A673 (cell line): ENCODE measurements at regions not wholly inside any gene's neighbourhood (a gene's known extent, or its start where the extent isn't known, plus 50 kb on each side); places are given as distances from the start of the nearest gene placed in this dataset.

ENCODE experiments used
- BruUV-seq: library from RNA; stranded (reverse); fragments of 400-500 nt; replicated peaks from 2 replicates; lab custom pipeline; 2021; lab: Mats Ljungman, UMichigan
- CTCF ChIA-PET: fragments of 300-600 bp; sonication (Branson Sonifier 250); formaldehyde crosslinking; loops from one replicate; lab custom pipeline; 2022; ENCODE audit warnings: antibody characterized with exemption; lab: Charles Lee
- POLR2A ChIA-PET: fragments of 300-600 bp; sonication (Branson Sonifier 250); formaldehyde crosslinking; loops from one replicate; lab custom pipeline; 2022; ENCODE audit warnings: antibody characterized with exemption; ENCODE audit not compliant: low non-redundant PET; lab: Charles Lee
- DNase-seq: peaks from one replicate; pipeline ENCODE4 v3.0.0-alpha.2; 2015; ENCODE audit warnings: low spot score
- H3K27ac ChIP-seq: fragments of 200-600 bp; sonication (generic); 2 replicates; pipeline ENCODE4 v1.5.1; 2016; ENCODE audit warnings: mixed run types, low read depth, mild to moderate bottlenecking, mixed read lengths, antibody characterized with exemption, low read length; ENCODE audit not compliant: poor library complexity, severe bottlenecking
- H3K27me3 ChIP-seq: fragments of 200-600 bp; sonication (generic); replicated peaks from 2 replicates; pipeline ENCODE4 v1.6.1; 2017; ENCODE audit warnings: mixed run types, low read depth, mild to moderate bottlenecking, mixed read lengths, antibody characterized with exemption, low read length; ENCODE audit not compliant: insufficient read depth, poor library complexity
- H3K36me3 ChIP-seq: fragments of 200-600 bp; sonication (generic); 2 replicates; pipeline ENCODE4 v1.6.1; 2016; ENCODE audit warnings: mixed run types, mild to moderate bottlenecking, mixed read lengths, antibody characterized with exemption, low read length; ENCODE audit not compliant: insufficient read depth, poor library complexity, severe bottlenecking
- H3K4me1 ChIP-seq: fragments of 200-600 bp; sonication (generic); 2 replicates; pipeline ENCODE4 v1.6.1; 2017; ENCODE audit warnings: mixed run types, mild to moderate bottlenecking, mixed read lengths, antibody characterized with exemption, low read length; ENCODE audit not compliant: insufficient read depth, poor library complexity, severe bottlenecking
- H3K4me3 ChIP-seq: fragments of 200-600 bp; sonication (generic); 2 replicates; pipeline ENCODE4 v1.5.1; 2016; ENCODE audit warnings: low read depth, mixed run types, mild to moderate bottlenecking, mixed read lengths, low read length; ENCODE audit not compliant: poor library complexity, severe bottlenecking
- H3K9me3 ChIP-seq: fragments of 200-600 bp; sonication (generic); 2 replicates; pipeline ENCODE4 v1.6.1; 2016; ENCODE audit warnings: mixed run types, low read depth, mild to moderate bottlenecking, mixed read lengths, antibody characterized with exemption, low read length; ENCODE audit not compliant: poor library complexity, severe bottlenecking
- EZH2 ChIP-seq: fragments of 200-600 bp; sonication (generic); IDR thresholded peaks from 2 replicates; pipeline ENCODE4 v1.6.1; 2017; ENCODE audit warnings: borderline replicate concordance, low read depth, mild to moderate bottlenecking, mixed read lengths, antibody characterized with exemption, low read length; ENCODE audit not compliant: poor library complexity, severe bottlenecking
- intact Hi-C: fragments of 100-400 bp; cut with micrococcal nuclease; formaldehyde crosslinking; loops from one replicate; pipeline ENCODE4 v1.10.0; 2022; ENCODE audit not compliant: unreplicated experiment
- TF ChIP-seq, protein P1 (sequence below): fragments of 300-800, 200-600 bp; sonication (generic); conservative IDR thresholded peaks from 2 replicates; pipeline ENCODE4 v1.5.1; 2017; ENCODE audit warnings: low read depth, mild to moderate bottlenecking, antibody characterized with exemption, low read length, moderate library complexity, mixed read lengths

DNA sequence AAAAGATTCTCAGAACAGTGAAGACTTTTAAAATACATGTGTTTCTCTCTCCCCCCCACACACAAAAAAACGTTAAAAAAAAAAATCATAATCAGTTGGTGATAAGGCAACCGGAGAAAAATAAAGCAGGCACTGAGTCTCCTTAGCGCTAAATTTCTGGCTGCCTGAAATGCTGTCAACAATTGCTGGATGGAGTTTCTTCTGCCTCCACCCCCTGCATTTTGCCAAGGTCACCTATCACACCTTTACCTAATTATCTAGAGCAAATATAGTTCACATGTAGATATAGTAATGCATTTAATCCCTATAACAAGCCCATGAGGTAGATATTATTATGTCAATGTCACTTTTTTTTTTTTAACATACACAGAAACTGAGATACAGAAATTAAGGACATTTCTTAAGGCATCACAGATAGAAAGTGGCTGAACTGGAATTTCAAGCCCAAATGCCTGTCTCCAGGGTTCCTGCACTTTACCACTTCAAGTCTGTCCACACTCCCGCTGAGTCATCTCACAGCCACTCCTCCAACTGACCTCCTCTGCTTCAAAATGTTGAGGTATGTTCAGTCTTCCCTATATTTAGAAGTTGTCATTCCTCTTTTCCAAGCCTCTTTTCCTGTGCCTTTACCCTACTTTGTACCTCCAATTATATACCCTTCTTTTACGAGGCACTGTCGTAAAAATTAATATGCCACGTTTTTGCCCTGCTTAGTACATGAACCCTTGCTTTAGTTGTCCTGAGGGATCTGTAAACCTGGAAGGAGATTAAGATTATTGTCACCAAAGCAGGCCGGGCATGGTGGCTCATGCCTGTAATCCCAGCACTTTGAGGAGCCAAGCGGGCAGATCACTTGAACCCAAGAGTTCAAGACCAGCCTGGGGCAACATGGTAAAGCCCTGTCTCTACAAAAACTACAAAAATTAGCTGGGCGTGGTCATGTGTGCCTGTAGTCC lies 72.8 kb upstream of the MPP7 start:
- no peak overlapping the region for H3K4me3 ChIP-seq
- no peak for TF ChIP-seq EZH2
- TF ChIP-seq, protein P1, sequence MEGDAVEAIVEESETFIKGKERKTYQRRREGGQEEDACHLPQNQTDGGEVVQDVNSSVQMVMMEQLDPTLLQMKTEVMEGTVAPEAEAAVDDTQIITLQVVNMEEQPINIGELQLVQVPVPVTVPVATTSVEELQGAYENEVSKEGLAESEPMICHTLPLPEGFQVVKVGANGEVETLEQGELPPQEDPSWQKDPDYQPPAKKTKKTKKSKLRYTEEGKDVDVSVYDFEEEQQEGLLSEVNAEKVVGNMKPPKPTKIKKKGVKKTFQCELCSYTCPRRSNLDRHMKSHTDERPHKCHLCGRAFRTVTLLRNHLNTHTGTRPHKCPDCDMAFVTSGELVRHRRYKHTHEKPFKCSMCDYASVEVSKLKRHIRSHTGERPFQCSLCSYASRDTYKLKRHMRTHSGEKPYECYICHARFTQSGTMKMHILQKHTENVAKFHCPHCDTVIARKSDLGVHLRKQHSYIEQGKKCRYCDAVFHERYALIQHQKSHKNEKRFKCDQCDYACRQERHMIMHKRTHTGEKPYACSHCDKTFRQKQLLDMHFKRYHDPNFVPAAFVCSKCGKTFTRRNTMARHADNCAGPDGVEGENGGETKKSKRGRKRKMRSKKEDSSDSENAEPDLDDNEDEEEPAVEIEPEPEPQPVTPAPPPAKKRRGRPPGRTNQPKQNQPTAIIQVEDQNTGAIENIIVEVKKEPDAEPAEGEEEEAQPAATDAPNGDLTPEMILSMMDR = no peak
- no peaks in the 10 kb centered on the region for H3K9me3 ChIP-seq
- H3K4me1 ChIP-seq = no peaks in the 10 kb centered on the region
- ChIA-PET CTCF (interaction anchor here (0.6 kb wide), 1 partner anchor 126 kb away, joined by 3 read pairs; no protein-coding TSS in a partner anchor), POLR2A (no interaction called here)
- intact Hi-C loops = no loop called here
- H3K36me3 ChIP-seq = no peaks in the 10 kb centered on the region
- no peaks in the 10 kb centered on the region for H3K27me3 ChIP-seq
- DNase-seq = no peak
- no TSS peak for BruUV-seq
- no peak overlapping the region for H3K27ac ChIP-seq

DNA sequence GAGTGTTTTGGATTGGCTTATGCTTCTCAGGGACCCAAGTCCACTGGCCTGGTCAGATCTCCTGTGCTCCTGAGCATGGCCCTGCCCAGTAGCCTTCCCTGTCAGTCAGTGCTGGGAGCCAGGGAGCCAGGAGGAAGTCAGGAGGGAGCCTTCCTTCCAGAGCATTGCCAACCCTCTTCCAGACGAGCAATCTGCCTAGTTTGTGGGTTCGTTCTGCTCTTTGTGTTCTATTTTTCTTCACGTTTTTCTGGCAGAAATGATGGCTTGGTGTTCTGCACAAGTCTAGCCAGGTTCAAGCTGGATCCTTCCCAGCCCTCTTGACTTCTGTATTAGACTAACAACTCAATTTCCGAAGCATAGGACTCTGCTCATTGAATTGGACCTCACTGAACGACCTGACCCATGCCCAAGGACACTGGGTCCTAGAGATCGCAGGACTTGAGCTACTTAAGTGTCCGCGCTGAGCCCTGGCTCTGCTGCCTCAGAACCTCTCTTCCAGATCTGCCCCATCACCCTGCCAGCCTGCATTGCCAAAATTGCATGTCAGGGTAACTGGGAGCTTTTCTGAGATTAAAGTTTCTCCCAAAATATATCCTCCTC lies 76.2 kb upstream of the MPP7 start:
- H3K27me3 ChIP-seq = no peaks in the 10 kb centered on the region
- intact Hi-C loops = no loop called here
- DNase-seq = no peak
- no peaks in the 10 kb centered on the region for H3K4me1 ChIP-seq
- no peaks in the 10 kb centered on the region for H3K9me3 ChIP-seq
- H3K27ac ChIP-seq = no peak overlapping the region
- no peaks in the 10 kb centered on the region for H3K36me3 ChIP-seq
- BruUV-seq = no TSS peak
- CTCF ChIA-PET = no interaction called here
- POLR2A ChIA-PET = no interaction called here
- H3K4me3 ChIP-seq = no peak overlapping the region
- TF ChIP-seq, protein P1 = no peak
- no peak for TF ChIP-seq EZH2

DNA sequence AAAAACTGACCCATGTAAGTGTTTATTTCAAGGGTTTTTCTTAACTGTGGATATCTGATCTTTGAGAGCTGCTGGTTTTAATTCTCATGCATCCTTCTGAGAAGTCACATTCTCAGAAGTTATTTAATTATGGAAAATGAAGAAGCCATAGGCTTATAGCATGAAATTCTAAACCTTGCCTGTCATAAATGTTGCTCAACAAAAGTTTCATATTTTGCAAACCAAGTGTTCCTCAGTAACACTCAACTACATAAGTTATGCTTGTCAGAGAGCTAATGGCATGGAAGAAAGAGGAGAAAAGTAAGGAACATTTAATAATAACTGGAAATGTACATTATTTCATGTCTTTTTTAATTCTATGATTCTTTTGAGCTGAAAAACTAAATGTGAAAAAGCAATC lies 78.6 kb upstream of the MPP7 start:
- ChIA-PET CTCF (interaction anchor here (0.6 to 1.7 kb wide), 2 partner anchors 127 to 131 kb away, joined by 5 to 7 read pairs; no protein-coding TSS in a partner anchor), POLR2A (no interaction called here)
- H3K27me3 ChIP-seq = no peaks in the 10 kb centered on the region
- H3K36me3 ChIP-seq = no peaks in the 10 kb centered on the region
- BruUV-seq = no TSS peak
- no peaks in the 10 kb centered on the region for H3K9me3 ChIP-seq
- DNase-seq = no peak
- H3K4me1 ChIP-seq = no peaks in the 10 kb centered on the region
- intact Hi-C loops = loop anchor here (5.0 to 10.0 kb wide), 2 partner anchors 79 to 637 kb away; partner anchors contain the start of genes MKX and MPP7
- TF ChIP-seq, protein P1 = no peak
- TF ChIP-seq EZH2 = no peak
- H3K27ac ChIP-seq = no peak overlapping the region
- H3K4me3 ChIP-seq = no peak overlapping the region
